GM19372 (cell line): ENCODE measurements at regions not wholly inside any gene's neighbourhood (a gene's known extent, or its start where the extent isn't known, plus 50 kb on each side); places are given as distances from the start of the nearest gene placed in this dataset.
"Not testable (repeated sequence)": the region's sequence is repeated elsewhere in the genome, so short reads cannot be mapped to it uniquely, and the experiment has no call there.

Experiments
- ATAC-seq: cut with Tn5 transposase; IDR thresholded peaks from one replicate; pipeline ENCODE4 v1.9.1; 2021; ENCODE audit warnings: mild to moderate bottlenecking, low read depth, moderate library complexity; ENCODE audit not compliant: unreplicated experiment

GRCh38 chr22:49698616-49699015 lies 129.1 kb downstream of the BRD1 start:
- not testable (repeated sequence) for ATAC-seq

DNA sequence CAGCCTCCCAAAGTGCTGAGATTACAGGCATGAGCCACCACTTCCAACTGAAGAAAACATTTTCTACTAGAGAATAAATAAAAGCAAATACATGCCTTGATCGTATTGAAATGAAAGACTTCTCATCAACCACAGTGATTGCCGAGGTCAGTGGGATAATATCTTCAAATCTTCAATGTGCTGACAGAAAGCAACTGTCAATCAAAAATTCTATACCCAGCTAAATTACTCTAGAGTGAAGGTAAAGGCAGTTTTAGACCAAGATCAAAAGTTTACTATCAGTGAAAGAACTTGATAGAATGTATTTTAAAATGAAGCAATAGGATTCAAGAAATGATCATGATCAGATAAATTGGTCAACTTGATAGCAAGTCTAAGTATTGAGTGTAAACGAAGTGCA lies 130.6 kb downstream of the BRD1 start:
- no peak for ATAC-seq

GRCh38 chr22:49694462-49695260 lies 133.0 kb downstream of the BRD1 start:
- ATAC-seq: no peak

DNA sequence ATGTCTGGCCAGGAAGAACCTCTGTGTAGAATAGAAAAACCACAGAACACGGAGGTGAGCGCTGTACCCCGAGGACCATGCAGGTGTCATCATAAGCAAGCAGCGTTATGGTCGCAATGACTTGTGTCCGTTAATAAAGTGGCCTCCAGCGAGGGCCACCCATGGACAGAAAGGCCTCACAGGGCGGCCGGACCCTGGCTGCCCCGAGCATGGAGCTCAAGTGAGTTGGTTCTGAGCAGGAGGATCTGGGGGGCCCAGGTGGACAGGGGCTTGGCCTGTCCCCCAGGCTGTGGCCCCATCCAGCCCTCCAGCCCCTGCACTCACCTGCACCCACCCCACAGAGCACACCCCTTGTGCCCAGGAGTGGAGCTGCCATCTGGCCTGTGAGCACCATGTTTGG lies 133.8 kb downstream of the BRD1 start:
- no peak for ATAC-seq

- no peak for ATAC-seq
Measured at GRCh38 chr22:49693416-49693815, 134.3 kb downstream of the BRD1 start.

DNA sequence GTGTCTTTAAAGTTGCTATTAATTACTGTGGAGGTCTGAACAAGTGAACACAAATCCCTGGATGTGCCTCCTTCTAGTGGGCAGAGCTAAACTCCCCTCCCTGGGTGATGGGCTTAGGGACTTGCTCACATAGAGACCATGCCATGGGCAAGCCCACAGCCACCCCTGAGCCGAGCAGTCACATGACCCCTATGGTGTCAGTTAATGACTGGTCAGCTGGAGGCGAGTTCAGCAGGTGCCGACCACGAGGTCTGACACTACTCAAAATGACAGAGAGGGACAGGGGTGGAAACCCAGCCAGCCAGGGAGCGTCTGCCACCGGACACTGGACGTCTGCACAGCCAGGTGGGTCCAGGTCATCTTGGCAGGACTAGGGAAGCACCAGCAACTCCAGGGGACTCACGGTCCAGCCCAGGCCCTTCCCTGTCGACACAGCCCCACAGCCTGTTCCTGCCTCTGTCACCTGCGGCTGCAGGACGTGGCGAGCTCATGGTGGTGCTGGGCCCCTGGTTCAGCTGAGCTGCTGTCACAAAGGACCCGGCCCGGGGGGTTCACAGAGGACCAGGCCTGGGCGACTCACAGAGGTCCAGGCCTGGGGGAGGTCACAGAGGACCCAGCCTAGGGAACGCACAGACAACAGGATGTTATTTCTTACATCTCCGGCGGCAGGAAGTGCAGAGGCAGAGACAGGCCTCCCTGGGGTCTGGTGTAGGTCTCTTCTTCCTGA lies 135.0 kb downstream of the BRD1 start:
- no peak for ATAC-seq

GRCh38 chr22:49691256-49691655 lies 136.4 kb downstream of the BRD1 start:
- ATAC-seq: no peak

DNA sequence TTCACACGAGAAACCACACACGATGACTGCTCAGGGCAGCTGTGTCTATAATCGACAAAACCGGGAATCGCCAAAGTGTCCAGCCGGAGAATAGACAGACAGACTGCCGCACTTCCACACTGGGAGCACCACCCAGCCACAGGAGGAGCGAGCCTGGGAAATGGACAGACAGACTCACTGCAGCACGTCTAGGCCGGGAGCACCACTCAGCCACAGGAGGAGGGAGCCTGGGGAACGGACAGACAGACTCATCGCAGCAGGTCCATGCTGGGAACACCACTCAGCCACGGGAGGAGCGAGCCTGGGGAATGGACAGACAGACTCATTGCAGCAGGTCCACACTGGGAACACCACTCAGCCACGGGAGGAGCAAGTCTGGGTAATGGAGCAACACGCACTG lies 137.2 kb downstream of the BRD1 start:
- ATAC-seq: no peak

DNA sequence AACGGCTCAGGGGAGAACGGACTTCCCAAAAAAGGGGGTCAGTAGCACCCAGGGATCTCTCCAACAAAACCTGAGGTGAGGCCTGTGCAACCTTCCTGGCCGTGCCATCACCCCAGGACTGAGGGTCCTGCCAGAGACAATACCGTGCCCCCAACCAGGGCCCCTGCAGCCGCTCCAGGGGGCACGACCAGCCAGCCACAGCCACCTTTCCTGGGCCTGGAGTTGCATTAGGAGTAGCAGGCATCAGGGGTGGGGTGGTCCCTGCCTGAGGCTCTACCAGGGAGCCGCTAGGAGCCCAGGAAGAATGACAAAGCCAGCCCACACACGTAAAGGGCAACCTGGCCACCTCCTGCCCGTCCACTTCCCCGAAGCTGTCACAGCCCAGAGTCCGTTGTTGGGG lies 137.8 kb downstream of the BRD1 start:
- no peak for ATAC-seq

GRCh38 chr22:49689255-49689770 lies 138.4 kb downstream of the BRD1 start:
- no peak for ATAC-seq

DNA sequence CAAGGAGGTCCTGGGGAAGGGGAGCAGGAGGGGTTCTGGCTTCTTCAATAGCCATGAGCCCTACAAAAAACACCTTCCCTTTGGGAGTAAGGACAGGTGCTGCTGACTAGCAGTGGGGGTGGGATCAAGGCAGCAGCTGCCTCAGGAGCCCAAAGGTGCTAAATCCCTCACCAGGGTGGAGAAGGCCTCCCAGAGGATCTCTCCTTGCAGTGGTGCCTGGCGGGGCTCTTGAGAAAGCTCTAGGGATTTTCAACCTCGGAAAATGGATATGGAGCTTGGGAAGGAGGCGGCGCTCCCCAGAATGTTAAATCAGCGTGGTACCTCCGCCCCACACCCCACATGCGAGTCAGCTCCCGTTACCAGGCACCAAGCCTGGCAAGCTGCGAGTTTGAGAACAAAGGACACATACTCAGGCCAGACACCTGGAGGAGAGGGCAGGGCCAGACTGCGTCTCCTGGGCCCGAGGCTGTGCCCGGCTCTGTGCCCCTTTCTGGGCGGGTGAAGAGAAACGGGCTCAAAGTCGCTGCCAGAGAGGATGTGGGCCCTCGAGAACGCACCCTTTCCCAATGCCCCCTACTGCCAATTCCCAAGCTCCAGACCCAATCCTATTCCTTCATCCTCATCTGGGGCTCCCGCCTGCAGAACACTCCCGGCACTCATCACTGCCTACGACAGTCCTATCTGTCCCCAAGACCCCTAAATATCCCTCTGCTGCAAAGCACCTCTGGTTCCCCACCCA lies 139.0 kb downstream of the BRD1 start:
- ATAC-seq: no peak

- ATAC-seq: no peak
Measured at GRCh38 chr22:49687786-49688515, 139.7 kb downstream of the BRD1 start.

- ATAC-seq: no peak
Measured at GRCh38 chr22:49687333-49687732, 140.3 kb downstream of the BRD1 start.

DNA sequence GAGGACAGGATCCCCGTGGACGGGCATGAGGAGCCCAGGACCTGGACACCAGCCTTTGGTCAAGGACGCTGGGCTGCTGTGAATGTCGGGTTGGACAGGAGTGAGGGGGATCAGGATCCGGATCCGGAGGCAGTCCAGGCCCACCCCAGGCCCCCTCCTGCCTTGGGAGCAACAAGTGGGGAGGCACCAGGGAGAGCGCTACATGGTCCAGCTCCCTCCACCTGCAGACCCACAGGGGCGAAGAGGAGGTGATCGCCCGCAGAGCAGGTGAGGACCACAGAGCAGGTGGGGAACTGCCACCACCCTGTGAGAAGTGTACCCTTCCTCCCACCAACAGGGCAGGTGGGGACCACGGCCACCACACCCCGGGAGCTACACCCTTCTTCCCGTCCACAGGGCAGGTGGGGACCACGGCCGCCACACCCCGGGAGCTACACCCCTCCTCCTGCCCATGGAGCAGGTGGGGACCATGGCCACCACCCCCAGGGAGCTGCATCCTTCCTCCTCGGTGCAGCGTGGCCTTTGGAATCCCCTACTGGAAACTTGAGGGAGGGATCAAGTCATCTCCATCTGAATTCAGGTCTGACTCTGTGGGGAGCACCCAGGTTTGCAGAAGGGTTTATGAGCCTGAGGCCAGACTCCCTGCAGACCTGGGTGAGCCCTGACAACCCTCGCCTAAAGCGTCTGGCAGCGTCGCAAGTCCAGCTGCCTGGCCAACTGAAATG lies 141.0 kb downstream of the BRD1 start:
- no peak for ATAC-seq

GRCh38 chr22:49685686-49686085 lies 142.0 kb downstream of the BRD1 start:
- no peak for ATAC-seq

DNA sequence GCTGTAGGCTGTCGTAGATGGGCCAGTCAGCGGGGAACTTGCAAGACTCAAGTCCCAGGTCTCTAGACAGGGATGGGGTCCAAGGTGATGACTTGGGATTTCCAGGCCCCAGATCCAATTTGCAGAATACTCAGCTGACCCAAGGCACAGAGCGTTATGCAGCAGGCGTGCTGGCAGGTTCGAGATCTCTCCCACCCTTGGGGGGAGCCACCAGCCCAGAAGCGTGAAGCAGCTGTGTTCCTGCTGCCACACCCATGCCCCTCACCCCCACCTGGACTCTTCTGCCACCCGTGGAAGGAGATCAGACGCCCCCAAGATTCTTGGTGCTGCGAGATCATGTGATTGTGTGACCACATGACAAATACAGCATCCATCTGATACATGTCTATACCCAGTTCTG lies 142.6 kb downstream of the BRD1 start:
- no peak for ATAC-seq

GRCh38 chr22:49683032-49683431 lies 144.6 kb downstream of the BRD1 start:
- no peak for ATAC-seq

DNA sequence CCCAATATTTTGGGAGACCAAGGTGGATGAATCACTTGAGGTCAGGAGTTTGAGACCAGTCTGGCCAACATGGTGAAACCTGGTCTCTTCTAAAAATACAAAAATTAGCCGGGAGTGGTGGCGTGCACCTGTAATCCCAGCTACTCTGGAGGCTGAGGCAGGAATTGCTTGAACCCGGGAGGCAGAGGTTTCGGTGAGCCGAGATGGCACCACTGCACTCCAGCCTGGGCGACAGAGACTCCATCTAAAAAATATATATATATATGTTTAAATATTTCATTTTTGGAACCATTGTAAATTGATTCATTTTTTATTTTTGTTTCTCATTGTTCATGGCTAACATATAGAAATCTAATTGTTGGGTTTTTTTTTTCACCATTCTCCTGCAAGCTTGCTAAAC lies 146.9 kb downstream of the BRD1 start:
- ATAC-seq: not testable (repeated sequence)

DNA sequence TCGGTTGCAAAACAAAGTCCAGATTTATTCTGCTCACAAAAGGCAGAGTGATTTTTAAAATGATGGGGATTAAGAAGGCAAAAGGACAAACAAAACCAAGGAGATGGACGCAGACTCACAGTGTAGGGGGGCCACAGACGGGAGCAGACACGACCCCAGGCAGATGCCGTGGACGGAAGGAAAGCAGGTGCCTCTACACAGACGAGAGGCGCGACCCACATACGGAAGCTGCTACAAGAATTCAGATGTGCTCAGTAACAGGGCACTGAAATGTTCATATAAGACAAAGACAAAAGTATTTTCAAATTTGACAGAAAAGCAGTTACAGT lies 148.9 kb downstream of the BRD1 start:
- ATAC-seq: no peak
